ENCODE measurements at regions not wholly inside any gene's neighbourhood (a gene's known extent, or its start where the extent isn't known, plus 50 kb on each side); places are given as distances from the start of the nearest gene placed in this dataset.

GRCh38 chr2:13917958-13918357 is 714.6 kb upstream of the LRATD1 start:
- TF ChIP-seq, protein P1, sequence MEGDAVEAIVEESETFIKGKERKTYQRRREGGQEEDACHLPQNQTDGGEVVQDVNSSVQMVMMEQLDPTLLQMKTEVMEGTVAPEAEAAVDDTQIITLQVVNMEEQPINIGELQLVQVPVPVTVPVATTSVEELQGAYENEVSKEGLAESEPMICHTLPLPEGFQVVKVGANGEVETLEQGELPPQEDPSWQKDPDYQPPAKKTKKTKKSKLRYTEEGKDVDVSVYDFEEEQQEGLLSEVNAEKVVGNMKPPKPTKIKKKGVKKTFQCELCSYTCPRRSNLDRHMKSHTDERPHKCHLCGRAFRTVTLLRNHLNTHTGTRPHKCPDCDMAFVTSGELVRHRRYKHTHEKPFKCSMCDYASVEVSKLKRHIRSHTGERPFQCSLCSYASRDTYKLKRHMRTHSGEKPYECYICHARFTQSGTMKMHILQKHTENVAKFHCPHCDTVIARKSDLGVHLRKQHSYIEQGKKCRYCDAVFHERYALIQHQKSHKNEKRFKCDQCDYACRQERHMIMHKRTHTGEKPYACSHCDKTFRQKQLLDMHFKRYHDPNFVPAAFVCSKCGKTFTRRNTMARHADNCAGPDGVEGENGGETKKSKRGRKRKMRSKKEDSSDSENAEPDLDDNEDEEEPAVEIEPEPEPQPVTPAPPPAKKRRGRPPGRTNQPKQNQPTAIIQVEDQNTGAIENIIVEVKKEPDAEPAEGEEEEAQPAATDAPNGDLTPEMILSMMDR (IDR thresholded peaks at IDR 0.05): no peak
- TF ChIP-seq POLR2AphosphoS5 (IDR thresholded peaks at IDR 0.05; ENCODE audit: insufficient read depth in 1 of 2, low read depth in 1 of 2): no peak
- TF ChIP-seq POLR2A (IDR thresholded peaks at IDR 0.05): no peak

Data from vagina (tissue), 2 donors.